GM12891 (cell line): ENCODE measurements at regions not wholly inside any gene's neighbourhood (a gene's known extent, or its start where the extent isn't known, plus 50 kb on each side); places are given as distances from the start of the nearest gene placed in this dataset.

Experiments used
- PAX5 ChIP-seq: IDR thresholded peaks from 2 replicates; pipeline ENCODE4 v1.6.1; 2011; ENCODE audit warnings: low read length, moderate library complexity, mild to moderate bottlenecking; ENCODE audit not compliant: insufficient read depth, severe bottlenecking
- POLR2A ChIP-seq: IDR thresholded peaks from 2 replicates; pipeline ENCODE4 v1.6.1; 2011; ENCODE audit warnings: low read depth, low read length, control low read depth
- POLR2AphosphoS5 ChIP-seq: IDR thresholded peaks from 2 replicates; pipeline ENCODE4 v1.6.1; 2011; ENCODE audit warnings: low read depth, low read length, control low read depth
- TAF1 ChIP-seq: IDR thresholded peaks from 2 replicates; pipeline ENCODE4 v1.6.1; 2011; ENCODE audit warnings: low read depth, low read length, control low read depth

- TF ChIP-seq TAF1 (no peak), POLR2AphosphoS5 (no peak), POLR2A (no peak), PAX5 (no peak)
Observed at GRCh38 chr5:8020861-8021514, 152.0 kb downstream of the MTRR start.
